Kasumi-1 (cell line): ENCODE measurements at regions not wholly inside any gene's neighbourhood (a gene's known extent, or its start where the extent isn't known, plus 50 kb on each side); places are given as distances from the start of the nearest gene placed in this dataset.

Experiments
- DNase-seq, 2 experiments: peaks; one replicate each; lab custom pipeline; 2025; lab: John Stamatoyannopoulos, UW

GRCh38 chr4:137676357-137676998, 144.2 kb upstream of the PCDH18 start:
- no peak for DNase-seq

- no peak for DNase-seq
Measured at GRCh38 chr4:137674066-137674465, 141.8 kb upstream of the PCDH18 start.

GRCh38 chr4:137668885-137669545, 136.7 kb upstream of the PCDH18 start:
- DNase-seq: no peak

GRCh38 chr4:137664416-137664815, 132.1 kb upstream of the PCDH18 start:
- DNase-seq: no peak

GRCh38 chr4:137664046-137664387, 131.7 kb upstream of the PCDH18 start:
- no peak for DNase-seq

- DNase-seq: no peak
Measured at GRCh38 chr4:137663251-137664045, 131.2 kb upstream of the PCDH18 start.

GRCh38 chr4:137661693-137662092, 129.4 kb upstream of the PCDH18 start:
- DNase-seq: no peak

GRCh38 chr4:137660211-137660610, 127.9 kb upstream of the PCDH18 start:
- DNase-seq: no peak

GRCh38 chr4:137659431-137659830, 127.1 kb upstream of the PCDH18 start:
- DNase-seq: no peak

GRCh38 chr4:137656661-137657060, 124.4 kb upstream of the PCDH18 start:
- peak; percentile 45 to 63 for DNase-seq

GRCh38 chr4:137655302-137655701, 123.0 kb upstream of the PCDH18 start:
- DNase-seq: no peak

- DNase-seq: no peak
Measured at GRCh38 chr4:137651128-137651527, 118.8 kb upstream of the PCDH18 start.

- DNase-seq: no peak
Measured at GRCh38 chr4:137649711-137650450, 117.6 kb upstream of the PCDH18 start.

- DNase-seq: no peak
Measured at GRCh38 chr4:137648531-137648930, 116.2 kb upstream of the PCDH18 start.

GRCh38 chr4:137647375-137647774, 115.1 kb upstream of the PCDH18 start:
- no peak for DNase-seq

- no peak for DNase-seq
Measured at GRCh38 chr4:137644201-137644600, 111.9 kb upstream of the PCDH18 start.

GRCh38 chr4:137641544-137641943, 109.2 kb upstream of the PCDH18 start:
- no peak for DNase-seq

GRCh38 chr4:137640838-137641158, 108.5 kb upstream of the PCDH18 start:
- no peak for DNase-seq

GRCh38 chr4:137640156-137640837, 108.0 kb upstream of the PCDH18 start:
- DNase-seq: no peak

- no peak for DNase-seq
Measured at GRCh38 chr4:137638934-137639333, 106.6 kb upstream of the PCDH18 start.

GRCh38 chr4:137635601-137636000, 103.3 kb upstream of the PCDH18 start:
- no peak for DNase-seq

- DNase-seq: no peak
Measured at GRCh38 chr4:137635108-137635507, 102.8 kb upstream of the PCDH18 start.
